Endothelial cell of umbilical vein (primary cell): ENCODE measurements at regions not wholly inside any gene's neighbourhood (a gene's known extent, or its start where the extent isn't known, plus 50 kb on each side); places are given as distances from the start of the nearest gene placed in this dataset.

Source experiments
- CTCF ChIP-seq, 2 donors: IDR thresholded peaks; 1 replicate in 1 of 2; 2 replicates in 1 of 2; pipeline ENCODE4 v1.5.1; 2011; ENCODE audit warnings: low read length in 2 of 2, mild to moderate bottlenecking in 2 of 2, moderate library complexity in 2 of 2, control low read depth in 1 of 2, inconsistent platforms in 1 of 2, low read depth in 1 of 2; ENCODE audit not compliant: insufficient read depth in 1 of 2; ENCODE audit errors: extremely low read depth in 1 of 2
- MAX ChIP-seq: IDR thresholded peaks from 2 replicates; pipeline ENCODE4 v1.6.1; 2011; ENCODE audit not compliant: insufficient read depth, insufficient read length

DNA sequence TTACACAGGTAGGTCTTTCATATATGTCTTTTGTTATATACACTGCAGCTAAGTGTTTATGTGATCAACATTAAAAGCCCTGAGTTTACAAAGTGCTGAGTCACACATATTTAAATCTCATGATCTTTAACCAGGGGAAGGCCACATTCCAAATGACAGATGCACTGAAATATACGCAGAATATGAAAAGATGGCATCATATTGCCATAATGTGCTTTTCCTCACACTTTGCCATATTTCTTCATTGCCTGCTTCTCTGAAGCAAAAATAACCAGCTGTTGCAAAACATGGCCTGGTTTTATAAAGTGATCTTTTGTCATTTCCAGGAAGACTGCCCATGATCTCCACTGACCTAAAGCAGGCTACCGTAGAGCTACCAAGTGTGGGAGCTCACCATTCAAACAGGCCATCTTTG lies 93.5 kb upstream of the MAPRE2 start:
- TF ChIP-seq CTCF (IDR thresholded peaks at IDR 0.05; ENCODE audit: extremely low read depth in 1 of 2, insufficient read depth in 1 of 2, low read depth in 1 of 2, low read length in 2 of 2) (no peak), MAX (no peak)
